Frontal cortex (tissue), 3 donors: ENCODE measurements at regions not wholly inside any gene's neighbourhood (a gene's known extent, or its start where the extent isn't known, plus 50 kb on each side); places are given as distances from the start of the nearest gene placed in this dataset.

ENCODE experiments used
- DNase-seq, 2 donors: peaks; one replicate each; pipeline ENCODE4 v3.0.0; 2012; ENCODE audit warnings: low spot score in 2 of 2
- FAIRE-seq: peaks from 2 replicates; lab custom pipeline; 2012; peaks lifted over from hg19 to GRCh38; lab: Jason Lieb, UNC
- donor health status: control.
- donor health status: control.
- donor health status: control.

GRCh38 chr10:78571891-78572290, 496.9 kb upstream of the ZMIZ1 start:
- no peak for FAIRE-seq
- DNase-seq = no peak

GRCh38 chr10:78572565-78572964, 496.2 kb upstream of the ZMIZ1 start:
- no peak for DNase-seq
- FAIRE-seq = no peak

GRCh38 chr10:78574547-78574946, 494.2 kb upstream of the ZMIZ1 start:
- DNase-seq (no peak), FAIRE-seq (no peak)

- DNase-seq (no peak), FAIRE-seq (no peak)
These were observed 493.4 kb upstream of the ZMIZ1 start for GRCh38 chr10:78575400-78575799.

GRCh38 chr10:78576276-78576675, 492.5 kb upstream of the ZMIZ1 start:
- no peak for FAIRE-seq

GRCh38 chr10:78577712-78578111, 491.1 kb upstream of the ZMIZ1 start:
- FAIRE-seq (no peak), DNase-seq (no peak)

More at GRCh38 chr10:78576276-78576675, 492.5 kb upstream of the ZMIZ1 start:
- DNase-seq = no peak

GRCh38 chr10:78578929-78579328, 489.8 kb upstream of the ZMIZ1 start:
- no peak for FAIRE-seq
- peak in 1 of 2 donors; percentile 32 for DNase-seq

- DNase-seq (peak; percentile 17 to 18), FAIRE-seq (no peak)
These were observed 489.2 kb upstream of the ZMIZ1 start for GRCh38 chr10:78579576-78579975.

GRCh38 chr10:78579995-78580394, 488.8 kb upstream of the ZMIZ1 start:
- FAIRE-seq (peak; percentile 56), DNase-seq (peak; percentile 66 to 70)

GRCh38 chr10:78581133-78581694, 487.6 kb upstream of the ZMIZ1 start:
- FAIRE-seq (no peak), DNase-seq (no peak)

GRCh38 chr10:78582540-78582939, 486.2 kb upstream of the ZMIZ1 start:
- no peak for FAIRE-seq
- DNase-seq = no peak

- no peak for DNase-seq
- no peak for FAIRE-seq
These were observed 484.5 kb upstream of the ZMIZ1 start for GRCh38 chr10:78584266-78584665.

GRCh38 chr10:78584681-78585080, 484.1 kb upstream of the ZMIZ1 start:
- DNase-seq (no peak), FAIRE-seq (no peak)

- DNase-seq (no peak), FAIRE-seq (no peak)
These were observed 482.8 kb upstream of the ZMIZ1 start for GRCh38 chr10:78585952-78586351.

- no peak for FAIRE-seq
- no peak for DNase-seq
These were observed 480.5 kb upstream of the ZMIZ1 start for GRCh38 chr10:78588194-78588811.

- DNase-seq (no peak), FAIRE-seq (no peak)
These were observed 479.1 kb upstream of the ZMIZ1 start for GRCh38 chr10:78589687-78590086.

- DNase-seq = no peak
- no peak for FAIRE-seq
These were observed 477.7 kb upstream of the ZMIZ1 start for GRCh38 chr10:78591066-78591465.

- no peak for FAIRE-seq
- DNase-seq = no peak
These were observed 474.1 kb upstream of the ZMIZ1 start for GRCh38 chr10:78594559-78595268.

GRCh38 chr10:78595269-78595619, 473.5 kb upstream of the ZMIZ1 start:
- no peak for FAIRE-seq

GRCh38 chr10:78596556-78596955, 472.2 kb upstream of the ZMIZ1 start:
- FAIRE-seq (no peak), DNase-seq (no peak)

More at GRCh38 chr10:78595269-78595619, 473.5 kb upstream of the ZMIZ1 start:
- no peak for DNase-seq

GRCh38 chr10:78597796-78598555, 470.8 kb upstream of the ZMIZ1 start:
- FAIRE-seq = no peak

More at GRCh38 chr10:78597796-78598555, 470.8 kb upstream of the ZMIZ1 start:
- DNase-seq = no peak
